ENCODE measurements at regions not wholly inside any gene's neighbourhood (a gene's known extent, or its start where the extent isn't known, plus 50 kb on each side); places are given as distances from the start of the nearest gene placed in this dataset.

GRCh38 chr6:169155481-169155880 lies 98.2 kb downstream of the THBS2 start:
- no peak for TF ChIP-seq CTCF (IDR thresholded peaks at IDR 0.05)
- TF ChIP-seq EP300 (IDR thresholded peaks at IDR 0.05) = no peak
- TF ChIP-seq POLR2A (IDR thresholded peaks at IDR 0.05) = no peak
- no peak for TF ChIP-seq POLR2AphosphoS5 (IDR thresholded peaks at IDR 0.05)

Measured in gastroesophageal sphincter (tissue), 3 donors.